ENCODE measurements at regions not wholly inside any gene's neighbourhood (a gene's known extent, or its start where the extent isn't known, plus 50 kb on each side); places are given as distances from the start of the nearest gene placed in this dataset.

- H3K4me3 ChIP-seq (ENCODE audit: insufficient read depth, low read depth, low read length, poor library complexity, severe bottlenecking), result no peak overlapping the region
- no peak for DNase-seq
- no peaks in the 10 kb centered on the region for H3K36me3 ChIP-seq (ENCODE audit: control insufficient read depth, insufficient read depth, low read length)
- H3K27me3 ChIP-seq (replicated peaks; ENCODE audit: control insufficient read depth, insufficient read depth, low read length, poor library complexity, severe bottlenecking), result no peaks in the 10 kb centered on the region
- no peaks in the 10 kb centered on the region for H3K4me1 ChIP-seq (ENCODE audit: control insufficient read depth, insufficient read depth, low read length, poor library complexity, severe bottlenecking)
- no peak overlapping the region for H3K27ac ChIP-seq (ENCODE audit: insufficient read depth, low read length, poor library complexity, severe bottlenecking)
- no peaks in the 10 kb centered on the region for H3K9me3 ChIP-seq (ENCODE audit: control insufficient read depth, low read length)
Observed at GRCh38 chr2:15018814-15019213, 386.3 kb downstream of the LRATD1 start.

GRCh38 chr2:15023221-15023620 is 390.7 kb downstream of the LRATD1 start:
- H3K36me3 ChIP-seq (ENCODE audit: control insufficient read depth, insufficient read depth, low read length), result no peaks in the 10 kb centered on the region
- H3K27me3 ChIP-seq (replicated peaks; ENCODE audit: control insufficient read depth, insufficient read depth, low read length, poor library complexity, severe bottlenecking), result no peaks in the 10 kb centered on the region
- H3K4me3 ChIP-seq (ENCODE audit: insufficient read depth, low read depth, low read length, poor library complexity, severe bottlenecking), result no peak overlapping the region
- no peak for DNase-seq
- H3K9me3 ChIP-seq (ENCODE audit: control insufficient read depth, low read length), result no peaks in the 10 kb centered on the region
- H3K4me1 ChIP-seq (ENCODE audit: control insufficient read depth, insufficient read depth, low read length, poor library complexity, severe bottlenecking), result no peaks in the 10 kb centered on the region
- no peak overlapping the region for H3K27ac ChIP-seq (ENCODE audit: insufficient read depth, low read length, poor library complexity, severe bottlenecking)

- H3K27me3 ChIP-seq (replicated peaks; ENCODE audit: control insufficient read depth, insufficient read depth, low read length, poor library complexity, severe bottlenecking), result no peaks in the 10 kb centered on the region
- no peaks in the 10 kb centered on the region for H3K36me3 ChIP-seq (ENCODE audit: control insufficient read depth, insufficient read depth, low read length)
- no peaks in the 10 kb centered on the region for H3K9me3 ChIP-seq (ENCODE audit: control insufficient read depth, low read length)
- no peak overlapping the region for H3K4me3 ChIP-seq (ENCODE audit: insufficient read depth, low read depth, low read length, poor library complexity, severe bottlenecking)
- DNase-seq, result no peak
- H3K27ac ChIP-seq (ENCODE audit: insufficient read depth, low read length, poor library complexity, severe bottlenecking), result no peak overlapping the region
- no peaks in the 10 kb centered on the region for H3K4me1 ChIP-seq (ENCODE audit: control insufficient read depth, insufficient read depth, low read length, poor library complexity, severe bottlenecking)
Observed at GRCh38 chr2:15028406-15028805, 395.9 kb downstream of the LRATD1 start.

GRCh38 chr2:15031745-15032240 is 399.3 kb downstream of the LRATD1 start:
- H3K4me1 ChIP-seq (ENCODE audit: control insufficient read depth, insufficient read depth, low read length, poor library complexity, severe bottlenecking), result no peaks in the 10 kb centered on the region
- H3K27me3 ChIP-seq (replicated peaks; ENCODE audit: control insufficient read depth, insufficient read depth, low read length, poor library complexity, severe bottlenecking), result no peaks in the 10 kb centered on the region
- no peak overlapping the region for H3K4me3 ChIP-seq (ENCODE audit: insufficient read depth, low read depth, low read length, poor library complexity, severe bottlenecking)

GRCh38 chr2:15034246-15034645 is 401.7 kb downstream of the LRATD1 start:
- H3K4me1 ChIP-seq (ENCODE audit: control insufficient read depth, insufficient read depth, low read length, poor library complexity, severe bottlenecking), result no peaks in the 10 kb centered on the region
- no peaks in the 10 kb centered on the region for H3K9me3 ChIP-seq (ENCODE audit: control insufficient read depth, low read length)
- no peak overlapping the region for H3K4me3 ChIP-seq (ENCODE audit: insufficient read depth, low read depth, low read length, poor library complexity, severe bottlenecking)
- no peak overlapping the region for H3K27ac ChIP-seq (ENCODE audit: insufficient read depth, low read length, poor library complexity, severe bottlenecking)
- no peak for DNase-seq
- no peaks in the 10 kb centered on the region for H3K27me3 ChIP-seq (replicated peaks; ENCODE audit: control insufficient read depth, insufficient read depth, low read length, poor library complexity, severe bottlenecking)
- no peaks in the 10 kb centered on the region for H3K36me3 ChIP-seq (ENCODE audit: control insufficient read depth, insufficient read depth, low read length)

More at GRCh38 chr2:15031745-15032240, 399.3 kb downstream of the LRATD1 start:
- H3K9me3 ChIP-seq (ENCODE audit: control insufficient read depth, low read length), result no peaks in the 10 kb centered on the region
- H3K27ac ChIP-seq (ENCODE audit: insufficient read depth, low read length, poor library complexity, severe bottlenecking), result no peak overlapping the region
- no peaks in the 10 kb centered on the region for H3K36me3 ChIP-seq (ENCODE audit: control insufficient read depth, insufficient read depth, low read length)
- no peak for DNase-seq

- no peak overlapping the region for H3K27ac ChIP-seq (ENCODE audit: insufficient read depth, low read length, poor library complexity, severe bottlenecking)
- H3K9me3 ChIP-seq (ENCODE audit: control insufficient read depth, low read length), result no peaks in the 10 kb centered on the region
- H3K4me3 ChIP-seq (ENCODE audit: insufficient read depth, low read depth, low read length, poor library complexity, severe bottlenecking), result no peak overlapping the region
- no peak for DNase-seq
- H3K27me3 ChIP-seq (replicated peaks; ENCODE audit: control insufficient read depth, insufficient read depth, low read length, poor library complexity, severe bottlenecking), result no peaks in the 10 kb centered on the region
- H3K36me3 ChIP-seq (ENCODE audit: control insufficient read depth, insufficient read depth, low read length), result no peaks in the 10 kb centered on the region
- no peaks in the 10 kb centered on the region for H3K4me1 ChIP-seq (ENCODE audit: control insufficient read depth, insufficient read depth, low read length, poor library complexity, severe bottlenecking)
Observed at GRCh38 chr2:15034860-15035259, 402.3 kb downstream of the LRATD1 start.

- Histone ChIP-seq H3K4me1 (ENCODE audit: control insufficient read depth, insufficient read depth, low read length, poor library complexity, severe bottlenecking) (no peaks in the 10 kb centered on the region), H3K9me3 (ENCODE audit: control insufficient read depth, low read length) (no peaks in the 10 kb centered on the region), H3K27ac (ENCODE audit: insufficient read depth, low read length, poor library complexity, severe bottlenecking) (no peak overlapping the region), H3K36me3 (ENCODE audit: control insufficient read depth, insufficient read depth, low read length) (no peaks in the 10 kb centered on the region), H3K4me3 (ENCODE audit: insufficient read depth, low read depth, low read length, poor library complexity, severe bottlenecking) (no peak overlapping the region), H3K27me3 (replicated peaks; ENCODE audit: control insufficient read depth, insufficient read depth, low read length, poor library complexity, severe bottlenecking) (no peaks in the 10 kb centered on the region)
- DNase-seq, result no peak
Observed at GRCh38 chr2:15038366-15039364, 406.1 kb downstream of the LRATD1 start.

- no peaks in the 10 kb centered on the region for H3K36me3 ChIP-seq (ENCODE audit: control insufficient read depth, insufficient read depth, low read length)
- no peaks in the 10 kb centered on the region for H3K27me3 ChIP-seq (replicated peaks; ENCODE audit: control insufficient read depth, insufficient read depth, low read length, poor library complexity, severe bottlenecking)
- H3K9me3 ChIP-seq (ENCODE audit: control insufficient read depth, low read length), result no peaks in the 10 kb centered on the region
- no peak overlapping the region for H3K4me3 ChIP-seq (ENCODE audit: insufficient read depth, low read depth, low read length, poor library complexity, severe bottlenecking)
- no peak for DNase-seq
- H3K27ac ChIP-seq (ENCODE audit: insufficient read depth, low read length, poor library complexity, severe bottlenecking), result no peak overlapping the region
- H3K4me1 ChIP-seq (ENCODE audit: control insufficient read depth, insufficient read depth, low read length, poor library complexity, severe bottlenecking), result no peaks in the 10 kb centered on the region
Observed at GRCh38 chr2:15040429-15041084, 408.0 kb downstream of the LRATD1 start.

- Histone ChIP-seq H3K4me1 (ENCODE audit: control insufficient read depth, insufficient read depth, low read length, poor library complexity, severe bottlenecking) (no peaks in the 10 kb centered on the region), H3K27me3 (replicated peaks; ENCODE audit: control insufficient read depth, insufficient read depth, low read length, poor library complexity, severe bottlenecking) (no peaks in the 10 kb centered on the region), H3K9me3 (ENCODE audit: control insufficient read depth, low read length) (no peaks in the 10 kb centered on the region), H3K27ac (ENCODE audit: insufficient read depth, low read length, poor library complexity, severe bottlenecking) (no peak overlapping the region), H3K4me3 (ENCODE audit: insufficient read depth, low read depth, low read length, poor library complexity, severe bottlenecking) (no peak overlapping the region), H3K36me3 (ENCODE audit: control insufficient read depth, insufficient read depth, low read length) (no peaks in the 10 kb centered on the region)
- no peak for DNase-seq
Observed at GRCh38 chr2:15041429-15041837, 408.9 kb downstream of the LRATD1 start.

GRCh38 chr2:15042801-15043217 is 410.3 kb downstream of the LRATD1 start:
- no peaks in the 10 kb centered on the region for H3K9me3 ChIP-seq (ENCODE audit: control insufficient read depth, low read length)
- no peak overlapping the region for H3K27ac ChIP-seq (ENCODE audit: insufficient read depth, low read length, poor library complexity, severe bottlenecking)
- H3K4me3 ChIP-seq (ENCODE audit: insufficient read depth, low read depth, low read length, poor library complexity, severe bottlenecking), result no peak overlapping the region
- H3K27me3 ChIP-seq (replicated peaks; ENCODE audit: control insufficient read depth, insufficient read depth, low read length, poor library complexity, severe bottlenecking), result no peaks in the 10 kb centered on the region
- no peak for DNase-seq
- no peaks in the 10 kb centered on the region for H3K4me1 ChIP-seq (ENCODE audit: control insufficient read depth, insufficient read depth, low read length, poor library complexity, severe bottlenecking)
- H3K36me3 ChIP-seq (ENCODE audit: control insufficient read depth, insufficient read depth, low read length), result no peaks in the 10 kb centered on the region

Data from effector memory CD4-positive, alpha-beta T cell (primary cell).